ENCODE measurements at regions not wholly inside any gene's neighbourhood (a gene's known extent, or its start where the extent isn't known, plus 50 kb on each side); places are given as distances from the start of the nearest gene placed in this dataset.
"Not testable (repeated sequence)": the region's sequence is repeated elsewhere in the genome, so short reads cannot be mapped to it uniquely, and the experiment has no call there.

DNA sequence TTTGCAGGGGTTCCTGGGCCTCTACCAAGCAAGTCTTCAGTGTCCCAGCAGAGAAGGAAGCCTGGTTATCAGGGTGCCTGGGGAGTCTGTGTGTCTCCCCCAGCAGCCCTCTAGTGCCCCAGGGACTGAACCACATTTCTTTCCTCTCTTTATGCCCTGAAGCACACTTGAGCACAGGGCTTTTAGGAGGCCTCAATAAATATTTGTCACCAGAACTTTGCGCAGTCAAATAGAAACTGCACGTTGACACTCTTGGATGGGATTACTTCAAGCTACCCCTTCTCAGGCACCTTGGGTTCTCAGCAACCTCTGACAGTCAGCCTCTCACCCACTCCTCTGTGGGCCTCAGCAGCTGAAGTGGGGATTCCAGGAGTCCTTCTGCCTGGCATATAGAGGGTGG lies 226.6 kb upstream of the HES1 start:
- no peak for DNase-seq

GRCh38 chr3:193910310-193910709 lies 225.6 kb upstream of the HES1 start:
- no peak for DNase-seq

GRCh38 chr3:193910886-193911738 lies 224.8 kb upstream of the HES1 start:
- no peak for DNase-seq

GRCh38 chr3:193911784-193912340 lies 224.1 kb upstream of the HES1 start:
- no peak for DNase-seq

DNA sequence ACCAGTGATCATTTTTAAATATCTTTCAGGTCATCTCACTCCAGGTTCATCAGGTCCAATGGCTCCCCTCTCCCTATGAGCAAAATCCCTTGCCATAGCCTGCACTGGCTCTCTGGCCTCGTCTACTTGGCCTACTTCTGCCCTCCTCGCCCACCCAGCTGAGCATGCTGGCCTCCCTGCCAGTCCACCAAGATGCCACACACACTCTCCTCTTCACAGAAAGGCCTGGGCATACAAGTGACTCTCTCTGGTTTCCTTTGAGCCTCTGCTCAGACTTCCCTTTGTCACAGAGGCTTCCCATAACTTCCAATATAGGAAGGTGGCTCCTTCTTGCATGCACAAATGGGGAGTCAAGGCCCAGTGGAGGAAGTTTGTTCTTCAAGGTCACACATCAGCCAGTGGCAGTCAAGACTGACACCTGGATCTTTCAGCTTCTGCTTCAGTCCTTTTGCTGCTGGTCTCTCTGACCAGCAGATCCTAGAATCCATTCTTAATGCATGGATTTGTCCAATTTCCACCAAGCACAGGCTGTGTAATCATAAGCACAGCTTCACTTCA lies 223.2 kb upstream of the HES1 start:
- DNase-seq, result no peak

DNA sequence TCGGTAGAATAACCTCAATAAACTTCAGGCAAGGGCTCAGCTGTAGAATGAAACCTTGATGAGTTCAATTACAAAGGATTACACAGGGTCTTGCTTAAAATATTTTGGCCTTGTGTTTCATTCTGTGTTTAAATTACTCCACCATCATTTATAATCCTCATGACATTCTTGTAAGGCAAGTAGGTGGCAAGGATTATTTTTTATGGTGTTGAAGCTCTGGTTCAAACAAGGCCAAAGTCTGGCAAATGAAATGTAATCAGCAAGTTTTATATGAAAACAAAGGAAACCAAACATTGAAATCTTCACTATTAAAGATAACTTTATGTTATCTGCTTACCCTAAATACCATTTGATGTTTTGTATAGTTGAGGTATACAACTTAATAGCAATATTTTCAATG lies 221.3 kb upstream of the HES1 start:
- no peak for DNase-seq

- DNase-seq, result no peak
Measured at GRCh38 chr3:193915099-193915498, 220.8 kb upstream of the HES1 start.

GRCh38 chr3:193915613-193916012 lies 220.3 kb upstream of the HES1 start:
- no peak for DNase-seq

GRCh38 chr3:193917158-193917557 lies 218.8 kb upstream of the HES1 start:
- DNase-seq, result no peak

DNA sequence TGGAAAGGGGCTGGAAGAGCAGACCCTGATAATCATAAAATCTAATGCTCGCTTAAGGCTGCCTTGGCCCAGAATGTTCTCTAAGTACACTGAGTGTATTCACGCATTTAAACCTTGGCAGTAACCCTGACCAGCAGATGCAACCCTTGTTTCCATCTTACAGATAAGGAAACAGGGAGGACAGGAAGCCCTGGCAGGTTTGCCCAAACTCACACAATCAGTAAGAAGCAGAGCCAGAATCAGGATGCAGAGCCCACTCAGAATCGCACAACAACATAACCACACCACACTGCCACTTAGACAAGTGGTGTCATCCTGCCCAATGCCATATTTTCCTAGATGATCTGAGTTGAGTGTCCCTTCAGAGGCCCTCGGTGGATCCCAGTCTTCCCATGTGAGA lies 214.5 kb upstream of the HES1 start:
- DNase-seq, result no peak

DNA sequence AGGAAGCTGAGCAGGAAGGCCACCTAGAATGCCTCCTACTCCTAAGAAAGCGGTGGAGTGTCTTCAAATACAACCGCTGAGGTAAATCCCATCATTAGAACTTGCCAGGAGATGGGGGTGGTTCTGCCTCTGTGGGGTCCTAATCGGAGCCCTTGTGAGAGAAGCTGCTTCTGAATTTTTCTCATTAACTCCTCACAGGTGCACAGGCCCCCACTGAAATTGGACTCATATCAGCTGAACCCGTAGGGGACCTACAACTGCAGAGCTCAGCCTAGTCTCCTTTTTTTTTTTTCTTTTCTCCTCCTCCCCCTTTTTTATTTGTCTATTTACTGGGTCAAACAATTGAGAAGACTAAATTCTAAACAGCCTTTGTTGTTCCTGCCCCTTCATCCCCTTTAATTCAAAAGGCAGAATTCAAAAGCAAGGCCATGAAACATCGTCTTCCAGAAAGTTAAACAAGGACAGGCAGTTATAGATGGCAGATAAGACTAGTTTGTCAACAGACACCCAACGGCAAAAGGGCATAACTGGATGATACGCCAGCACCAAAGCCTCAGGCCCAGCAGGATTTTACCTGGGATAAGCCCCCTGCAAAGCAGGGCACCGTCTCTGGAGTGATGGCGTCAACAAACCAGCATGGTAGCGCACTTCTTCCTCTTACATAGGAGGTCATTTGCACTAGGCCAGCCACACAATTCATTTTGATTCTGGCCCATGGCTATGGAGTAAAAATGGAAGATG lies 213.7 kb upstream of the HES1 start:
- no peak for DNase-seq

- DNase-seq, result not testable (repeated sequence)
Measured at GRCh38 chr3:193923958-193924357, 212.0 kb upstream of the HES1 start.

DNA sequence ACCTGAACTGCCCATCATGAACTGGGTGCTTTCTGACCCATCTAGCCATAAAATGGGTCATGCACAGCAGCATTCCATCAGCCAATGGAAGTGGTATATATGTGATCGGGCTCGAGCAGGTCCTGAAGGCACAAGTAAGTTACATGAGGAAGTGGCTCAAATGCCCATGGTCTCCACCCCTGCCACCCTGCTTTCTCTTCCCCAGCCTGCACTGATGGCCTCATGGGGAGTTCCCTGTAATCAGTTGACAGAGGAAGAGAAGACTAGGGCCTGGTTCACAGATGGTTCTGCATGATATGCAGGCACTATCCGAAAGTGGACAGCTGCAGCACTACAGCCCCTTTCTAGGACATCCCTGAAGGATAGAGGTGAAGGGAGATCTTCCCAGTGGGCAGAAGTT lies 209.9 kb upstream of the HES1 start:
- peak; percentile 13 for DNase-seq

DNA sequence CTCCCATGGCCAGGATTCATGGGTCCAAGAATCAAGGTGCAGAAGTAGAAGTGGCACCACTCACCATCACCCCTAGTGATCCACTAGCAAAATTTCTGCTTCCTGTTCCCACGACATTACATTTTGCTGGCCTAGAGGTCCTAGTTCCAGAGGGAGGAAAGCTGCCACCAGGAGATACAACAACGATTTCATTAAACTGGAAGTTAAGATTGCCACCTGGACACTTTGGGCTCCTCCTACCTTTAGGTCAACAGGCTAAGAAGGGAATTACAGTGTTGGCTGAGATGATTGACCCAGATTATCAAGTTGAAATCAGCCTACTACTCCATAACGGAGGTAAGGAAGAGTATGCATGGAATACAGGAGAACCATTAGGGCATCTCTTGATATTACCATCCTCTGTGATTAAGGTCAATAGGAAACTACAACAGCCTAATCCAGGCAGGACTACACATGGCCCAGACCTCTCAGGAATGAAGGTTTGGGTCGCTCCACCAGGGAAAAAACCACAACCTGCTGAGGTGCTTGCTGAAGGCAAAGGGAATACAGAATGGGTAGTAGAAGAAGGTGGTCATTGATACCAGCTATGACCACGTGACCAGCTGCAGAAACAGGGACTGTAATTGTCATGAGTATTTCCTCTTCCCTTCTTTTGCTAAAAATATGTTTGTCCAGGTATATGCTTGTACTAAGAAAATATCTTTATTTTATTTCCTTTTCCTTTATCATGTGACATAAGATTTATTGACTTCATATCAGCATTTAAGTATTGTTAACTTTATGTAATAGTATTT lies 208.3 kb upstream of the HES1 start:
- not testable (repeated sequence) for DNase-seq

DNA sequence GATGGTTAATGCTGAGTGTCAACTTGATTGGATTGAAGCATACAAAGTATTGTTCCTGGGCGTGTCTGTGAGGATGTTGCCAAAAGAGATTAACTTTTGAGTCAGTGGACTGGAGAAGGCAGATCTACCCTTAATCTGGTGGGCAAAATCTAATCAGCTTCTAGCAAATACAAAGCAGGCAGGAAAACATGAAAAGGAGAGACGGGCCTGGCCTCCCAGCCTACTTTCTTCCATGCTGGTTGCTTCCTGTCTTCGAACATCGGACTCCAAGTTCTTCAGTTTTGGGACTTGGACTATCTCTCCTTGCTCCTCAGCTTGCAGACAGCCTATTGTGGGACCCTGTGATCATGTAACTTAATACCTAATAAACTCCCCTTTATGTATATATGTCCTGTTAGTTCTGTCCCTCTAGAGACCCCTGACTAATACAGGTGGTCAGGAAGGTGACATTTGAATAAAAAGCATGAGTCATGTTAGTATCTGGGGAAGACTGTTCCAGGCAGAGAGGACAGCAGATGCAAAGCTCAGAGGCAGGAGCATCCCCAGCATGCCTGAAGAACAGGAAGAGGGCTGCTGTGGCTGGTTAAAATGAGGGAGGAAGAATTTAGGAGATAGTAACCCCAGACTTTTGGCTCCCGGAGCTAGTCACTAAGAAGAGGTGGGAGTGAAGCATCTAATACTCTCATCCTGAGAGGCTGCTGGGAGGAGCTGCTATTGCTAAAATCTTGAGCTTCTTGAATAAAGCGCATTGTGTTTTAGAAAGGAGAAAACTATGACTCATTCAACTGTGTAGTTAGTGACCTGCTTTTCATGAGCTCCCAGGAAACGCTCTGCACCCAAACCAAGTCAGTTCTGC lies 207.4 kb upstream of the HES1 start:
- no peak for DNase-seq

GRCh38 chr3:193929373-193929772 lies 206.6 kb upstream of the HES1 start:
- no peak for DNase-seq

DNA sequence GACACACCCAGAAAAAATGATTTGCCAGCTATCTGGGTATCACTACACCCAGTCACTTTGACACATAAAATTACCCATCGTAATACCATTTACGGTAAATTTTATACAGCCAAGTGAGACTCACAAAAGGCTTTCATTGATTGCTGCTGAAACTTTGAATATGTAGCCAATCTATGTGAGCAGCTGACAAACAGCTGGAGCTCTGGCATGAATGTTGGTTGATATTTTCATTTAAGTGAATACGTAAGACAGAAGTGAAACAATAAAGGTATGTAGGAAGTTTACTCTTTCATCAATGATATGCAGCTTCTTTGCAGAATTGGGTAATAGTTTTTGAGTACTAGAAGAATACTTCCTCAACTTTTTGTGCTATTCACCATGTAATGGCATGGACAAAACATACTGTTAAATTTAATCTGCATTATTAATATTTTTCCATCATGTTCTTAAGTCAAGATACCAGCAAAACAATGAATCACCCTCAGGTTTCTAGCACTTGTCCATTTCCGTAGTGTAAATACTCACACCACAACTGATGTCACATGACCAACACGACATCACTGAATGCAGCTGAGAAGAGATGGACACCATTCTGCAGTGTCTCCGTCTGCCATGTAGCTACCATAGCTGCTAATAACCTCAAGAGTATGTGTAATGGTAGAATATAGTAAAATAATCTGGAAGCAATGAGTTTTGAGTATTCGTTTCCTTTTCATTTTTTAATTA lies 205.9 kb upstream of the HES1 start:
- DNase-seq, result no peak

DNA sequence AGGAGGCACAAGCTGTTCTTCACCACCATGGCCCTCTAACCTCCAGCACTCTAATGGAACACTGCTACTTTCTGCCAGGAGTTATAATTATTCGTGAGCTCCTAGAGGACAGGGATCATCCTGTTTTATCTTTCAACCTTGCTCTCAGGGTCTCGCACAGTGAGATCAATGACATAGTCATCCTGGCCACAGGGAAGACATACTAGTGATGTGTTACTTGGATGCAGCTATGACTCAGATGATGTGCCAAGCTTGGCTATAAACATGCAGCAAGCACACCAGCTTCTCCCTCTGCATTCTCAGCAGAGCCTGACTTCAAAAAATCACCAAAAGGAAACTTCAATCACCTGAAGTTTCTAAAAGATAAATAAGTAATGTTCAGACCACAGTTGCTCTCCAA lies 203.8 kb upstream of the HES1 start:
- DNase-seq, result no peak

DNA sequence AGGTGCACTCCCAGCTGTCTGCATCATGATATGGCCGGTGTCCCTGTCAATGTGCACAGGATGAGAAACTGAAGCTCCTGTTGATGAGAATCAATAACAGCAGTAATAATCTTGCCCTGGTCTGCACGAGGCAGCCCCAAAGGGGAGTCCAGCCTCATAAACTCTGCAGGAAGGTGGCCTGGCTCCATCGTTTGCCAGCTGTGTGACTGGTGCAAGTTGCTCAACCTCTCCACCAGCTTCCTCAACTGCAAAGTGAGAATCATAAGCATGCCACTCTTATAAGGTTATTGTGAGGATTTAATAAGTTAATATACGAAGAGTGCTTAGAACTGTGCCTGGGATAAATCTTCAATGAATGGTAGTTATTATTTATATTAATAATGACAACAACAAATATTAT lies 203.4 kb upstream of the HES1 start:
- DNase-seq, result no peak

DNA sequence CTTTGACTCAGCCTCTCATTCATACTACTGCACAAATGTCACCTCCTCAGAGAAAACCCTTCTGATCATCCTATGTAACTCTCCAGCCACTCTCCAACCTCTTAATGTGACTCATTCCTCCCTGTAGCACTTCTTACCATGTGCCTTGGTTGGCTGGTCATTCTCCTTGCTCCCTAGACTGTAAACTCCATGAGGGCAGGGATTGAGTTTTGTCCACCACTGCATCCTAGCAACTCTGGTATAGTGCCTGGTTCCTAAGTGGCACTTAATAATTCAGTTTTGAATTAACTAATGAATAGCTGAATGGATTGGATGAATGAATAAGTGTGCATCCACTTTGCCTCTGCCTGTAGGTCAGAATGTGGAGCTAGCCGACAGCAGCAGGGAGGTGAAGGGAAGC lies 202.5 kb upstream of the HES1 start:
- no peak for DNase-seq

DNA sequence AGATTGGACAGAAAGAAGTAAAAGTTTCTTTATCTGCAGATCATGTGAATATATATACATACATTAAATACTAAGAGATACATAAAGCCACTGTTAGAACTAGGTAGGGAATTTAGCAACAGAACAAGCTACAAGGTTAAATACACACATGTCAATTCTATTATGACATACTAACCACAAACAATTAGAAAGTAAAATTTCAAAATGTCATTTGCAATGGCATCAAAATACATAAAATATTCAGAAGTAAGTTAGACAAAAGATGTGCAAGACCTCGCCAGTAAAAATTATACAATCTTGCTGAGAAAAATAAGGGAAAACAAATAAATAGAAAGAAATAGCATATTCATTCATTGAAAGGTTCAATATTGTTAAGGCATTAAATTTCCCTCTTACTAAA lies 200.0 kb upstream of the HES1 start:
- no peak for DNase-seq
